Thyroid gland (tissue), 4 donors: ENCODE measurements at regions not wholly inside any gene's neighbourhood (a gene's known extent, or its start where the extent isn't known, plus 50 kb on each side); places are given as distances from the start of the nearest gene placed in this dataset.

ENCODE experiments used
- POLR2A ChIP-seq, 2 donors: fragments of 450-650 bp; IDR thresholded peaks; one replicate each; pipeline ENCODE4 v1.6.1; 2017; ENCODE audit warnings: antibody characterized with exemption in 2 of 2, mild to moderate bottlenecking in 2 of 2, moderate library complexity in 1 of 2
- TF ChIP-seq, protein P1 (sequence below), 6 experiments: fragments of 200-600 bp in 3 of 6; fragments of 450-650 bp in 3 of 6; sonication (generic) in 3 of 6; IDR thresholded peaks; one replicate each; pipeline ENCODE4 v1.5.1; 2016 to 2019; ENCODE audit warnings: antibody characterized with exemption in 6 of 6, mild to moderate bottlenecking in 2 of 6, inconsistent platforms in 1 of 6, moderate library complexity in 1 of 6

DNA sequence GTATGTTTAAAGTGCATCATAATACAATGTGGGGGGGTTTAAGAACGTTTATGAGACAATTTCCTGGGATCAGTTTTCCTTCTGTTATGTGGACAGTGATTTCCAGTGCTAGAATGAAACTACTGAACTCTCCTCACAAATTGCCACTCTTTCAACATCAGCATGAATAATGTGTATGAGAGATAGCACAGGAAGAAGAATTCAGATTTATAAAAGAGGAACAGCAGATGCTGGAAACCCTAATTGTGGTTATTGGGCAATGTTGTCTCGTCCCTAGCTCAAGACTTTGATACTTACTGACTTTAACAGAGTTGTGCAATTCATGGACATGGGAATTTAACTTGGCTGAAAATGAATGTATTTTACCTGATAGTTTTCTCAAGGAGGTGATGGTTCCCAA lies 410.8 kb upstream of the MEF2C start:
- TF ChIP-seq, protein P1, sequence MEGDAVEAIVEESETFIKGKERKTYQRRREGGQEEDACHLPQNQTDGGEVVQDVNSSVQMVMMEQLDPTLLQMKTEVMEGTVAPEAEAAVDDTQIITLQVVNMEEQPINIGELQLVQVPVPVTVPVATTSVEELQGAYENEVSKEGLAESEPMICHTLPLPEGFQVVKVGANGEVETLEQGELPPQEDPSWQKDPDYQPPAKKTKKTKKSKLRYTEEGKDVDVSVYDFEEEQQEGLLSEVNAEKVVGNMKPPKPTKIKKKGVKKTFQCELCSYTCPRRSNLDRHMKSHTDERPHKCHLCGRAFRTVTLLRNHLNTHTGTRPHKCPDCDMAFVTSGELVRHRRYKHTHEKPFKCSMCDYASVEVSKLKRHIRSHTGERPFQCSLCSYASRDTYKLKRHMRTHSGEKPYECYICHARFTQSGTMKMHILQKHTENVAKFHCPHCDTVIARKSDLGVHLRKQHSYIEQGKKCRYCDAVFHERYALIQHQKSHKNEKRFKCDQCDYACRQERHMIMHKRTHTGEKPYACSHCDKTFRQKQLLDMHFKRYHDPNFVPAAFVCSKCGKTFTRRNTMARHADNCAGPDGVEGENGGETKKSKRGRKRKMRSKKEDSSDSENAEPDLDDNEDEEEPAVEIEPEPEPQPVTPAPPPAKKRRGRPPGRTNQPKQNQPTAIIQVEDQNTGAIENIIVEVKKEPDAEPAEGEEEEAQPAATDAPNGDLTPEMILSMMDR (IDR thresholded peaks at IDR 0.05), result no peak
- TF ChIP-seq POLR2A (IDR thresholded peaks at IDR 0.05), result no peak
